ENCODE measurements at regions not wholly inside any gene's neighbourhood (a gene's known extent, or its start where the extent isn't known, plus 50 kb on each side); places are given as distances from the start of the nearest gene placed in this dataset.

DNA sequence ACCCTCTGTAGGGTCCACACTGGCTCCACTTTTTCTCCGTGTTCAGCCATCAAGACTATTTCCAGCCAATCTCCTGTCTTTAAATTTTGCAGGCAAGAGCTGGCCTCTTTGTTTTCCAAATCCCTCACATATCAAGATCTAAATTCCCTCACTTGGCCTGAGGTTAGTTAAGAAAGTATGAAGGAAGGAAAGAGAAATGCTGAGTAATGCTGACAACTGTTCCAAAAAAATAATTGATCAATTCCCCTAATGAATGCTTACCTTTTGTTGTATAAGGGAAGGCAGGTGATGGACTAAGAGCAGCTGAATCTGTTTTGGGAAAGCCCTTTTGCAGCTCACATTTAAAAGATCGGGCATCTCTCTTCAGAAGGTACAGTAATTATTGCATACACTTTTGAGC is 105.1 kb upstream of the KCNJ16 start:
- no peaks in the 10 kb centered on the region for H3K36me3 ChIP-seq
- intact Hi-C loops (cut with DNase I; ENCODE audit: low total_unique reads), result no loop called here
- H3K9me3 ChIP-seq, result peaks cover 0 to 15% of the 10 kb centered on the region in 2 donors

GRCh38 chr17:69972251-69972650 is 102.8 kb upstream of the KCNJ16 start:
- intact Hi-C loops (cut with DNase I; ENCODE audit: low total_unique reads), result no loop called here
- H3K4me3 ChIP-seq, result no peak overlapping the region
- no peak overlapping the region for H3K27ac ChIP-seq
- TF ChIP-seq POLR2A (IDR thresholded peaks at IDR 0.05) (no peak), CTCF (IDR thresholded peaks at IDR 0.05) (no peak), POLR2AphosphoS5 (IDR thresholded peaks at IDR 0.05) (no peak)
- DNase-seq (ENCODE audit: low spot score in 2 of 2), result no peak
- no peaks in the 10 kb centered on the region for H3K27me3 ChIP-seq
- peaks cover 0 to 11% of the 10 kb centered on the region in 2 donors for H3K9me3 ChIP-seq
- no peaks in the 10 kb centered on the region for H3K36me3 ChIP-seq
- no peaks in the 10 kb centered on the region for H3K4me1 ChIP-seq

More for the DNA sequence above, 105.1 kb upstream of the KCNJ16 start:
- Histone ChIP-seq H3K27ac (no peak overlapping the region), H3K4me3 (no peak overlapping the region), H3K27me3 (no peaks in the 10 kb centered on the region), H3K4me1 (no peaks in the 10 kb centered on the region)
- DNase-seq (ENCODE audit: low spot score in 2 of 2), result no peak
- no peak for TF ChIP-seq POLR2AphosphoS5 (IDR thresholded peaks at IDR 0.05)
- TF ChIP-seq POLR2A (IDR thresholded peaks at IDR 0.05), result no peak

- Histone ChIP-seq H3K4me1 (no peaks in the 10 kb centered on the region), H3K9me3 (peaks cover 0 to 11% of the 10 kb centered on the region in 2 donors), H3K27ac (no peak overlapping the region), H3K36me3 (no peaks in the 10 kb centered on the region), H3K4me3 (no peak overlapping the region), H3K27me3 (no peaks in the 10 kb centered on the region)
- intact Hi-C loops (cut with DNase I; ENCODE audit: low total_unique reads), result no loop called here
- TF ChIP-seq CTCF (IDR thresholded peaks at IDR 0.05), result no peak
- TF ChIP-seq POLR2A (IDR thresholded peaks at IDR 0.05), result no peak
- no peak for TF ChIP-seq POLR2AphosphoS5 (IDR thresholded peaks at IDR 0.05)
- DNase-seq (ENCODE audit: low spot score in 2 of 2), result no peak
Observed at GRCh38 chr17:69975808-69976207, 99.2 kb upstream of the KCNJ16 start.

GRCh38 chr17:69978056-69978646 is 96.9 kb upstream of the KCNJ16 start:
- Histone ChIP-seq H3K27me3 (no peaks in the 10 kb centered on the region), H3K4me1 (no peaks in the 10 kb centered on the region), H3K9me3 (peaks cover 0 to 11% of the 10 kb centered on the region in 2 donors), H3K4me3 (no peak overlapping the region), H3K27ac (no peak overlapping the region), H3K36me3 (no peaks in the 10 kb centered on the region)
- TF ChIP-seq CTCF (IDR thresholded peaks at IDR 0.05) (no peak), POLR2A (IDR thresholded peaks at IDR 0.05) (no peak), POLR2AphosphoS5 (IDR thresholded peaks at IDR 0.05) (no peak)
- intact Hi-C loops (cut with DNase I; ENCODE audit: low total_unique reads), result no loop called here
- DNase-seq (ENCODE audit: low spot score in 2 of 2), result no peak

- no peak overlapping the region for H3K27ac ChIP-seq
- H3K4me3 ChIP-seq, result no peak overlapping the region
- no peak for TF ChIP-seq POLR2AphosphoS5 (IDR thresholded peaks at IDR 0.05)
- TF ChIP-seq CTCF (IDR thresholded peaks at IDR 0.05), result no peak
- TF ChIP-seq POLR2A (IDR thresholded peaks at IDR 0.05), result no peak
- H3K27me3 ChIP-seq, result no peaks in the 10 kb centered on the region
- intact Hi-C loops (cut with DNase I; ENCODE audit: low total_unique reads), result no loop called here
- no peaks in the 10 kb centered on the region for H3K36me3 ChIP-seq
- no peaks in the 10 kb centered on the region for H3K9me3 ChIP-seq
- DNase-seq (ENCODE audit: low spot score in 2 of 2), result no peak
- no peaks in the 10 kb centered on the region for H3K4me1 ChIP-seq
Observed at GRCh38 chr17:69981441-69981840, 93.6 kb upstream of the KCNJ16 start.

Measured in breast epithelium (tissue), 4 donors.